Mucosa of descending colon (tissue), 3 donors: ENCODE measurements at regions not wholly inside any gene's neighbourhood (a gene's known extent, or its start where the extent isn't known, plus 50 kb on each side); places are given as distances from the start of the nearest gene placed in this dataset.

ENCODE experiments used
- ATAC-seq: fragments of 200-7000 bp; cut with Tn5 transposase; one replicate; pipeline ENCODE4 v1.9.1; 2020; ENCODE audit warnings: mild to moderate bottlenecking, moderate library complexity
- DNase-seq, 3 donors: peaks; one replicate each; pipeline ENCODE4 v3.0.0-alpha.2; 2020
- H3K36me3 ChIP-seq: fragments of 200-600 bp; one replicate; pipeline ENCODE4 v1.8.0; 2021; ENCODE audit warnings: low read depth, mild to moderate bottlenecking
- H3K4me1 ChIP-seq: fragments of 200-600 bp; one replicate; pipeline ENCODE4 v1.8.0; 2021; ENCODE audit warnings: low read depth, mild to moderate bottlenecking
- H3K4me3 ChIP-seq: fragments of 200-600 bp; one replicate; pipeline ENCODE4 v1.8.0; 2021; ENCODE audit warnings: mild to moderate bottlenecking
- H3K9me3 ChIP-seq: fragments of 200-600 bp; one replicate; pipeline ENCODE4 v1.8.0; 2021; ENCODE audit warnings: mild to moderate bottlenecking
- CTCF ChIP-seq: fragments of 200-600 bp; IDR thresholded peaks from one replicate; pipeline ENCODE4 v1.8.0; 2022; ENCODE audit warnings: antibody characterized with exemption, mild to moderate bottlenecking
- intact Hi-C, 2 donors: fragments of 100-400 bp; cut with DNase I in 1 of 2; cut with micrococcal nuclease in 1 of 2; formaldehyde crosslinking; loops; one replicate each; pipeline versions ENCODE4 v1.11.0 to v1.11.1; 2022; cut with DNase I, micrococcal nuclease
- donor health status: DM: no; HTN: no; CAD: no; lungs with moderate emphysema.
- donor health status: DM: no; HTN: no; CAD: no.
- donor health status: DM: no; HTN: yes; CAD: no.

DNA sequence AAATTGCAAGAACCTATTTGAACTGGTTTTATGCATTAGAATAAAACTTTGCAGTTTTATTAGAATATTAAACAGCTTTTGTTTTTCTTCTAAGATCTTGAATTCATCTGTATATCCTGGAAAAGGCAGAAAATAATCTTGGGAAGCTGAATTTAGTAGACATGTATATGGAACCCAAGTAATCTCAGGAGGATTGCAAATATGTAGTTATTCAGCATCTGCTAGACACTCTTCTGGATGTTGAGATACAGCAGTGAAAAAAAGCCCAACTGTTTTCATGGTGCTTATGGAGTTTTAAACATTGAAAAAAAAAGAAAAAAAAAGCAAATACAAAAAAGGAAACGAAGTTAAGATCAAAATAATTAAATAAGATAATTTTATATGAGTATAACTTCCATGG lies 922.2 kb upstream of the SEMA6A start:
- no peak overlapping the region for H3K4me3 ChIP-seq
- DNase-seq (no peak), ATAC-seq (no peak)
- no peaks in the 10 kb centered on the region for H3K36me3 ChIP-seq
- no peaks in the 10 kb centered on the region for H3K4me1 ChIP-seq
- TF ChIP-seq CTCF: no peak
- no peaks in the 10 kb centered on the region for H3K9me3 ChIP-seq
- intact Hi-C loops: no loop called here

GRCh38 chr5:117494188-117494587 lies 919.6 kb upstream of the SEMA6A start:
- Histone ChIP-seq H3K9me3 (no peaks in the 10 kb centered on the region), H3K4me1 (no peaks in the 10 kb centered on the region), H3K36me3 (no peaks in the 10 kb centered on the region), H3K4me3 (no peak overlapping the region)
- no peak for ATAC-seq
- DNase-seq: no peak
- TF ChIP-seq CTCF: no peak
- intact Hi-C loops: no loop called here

DNA sequence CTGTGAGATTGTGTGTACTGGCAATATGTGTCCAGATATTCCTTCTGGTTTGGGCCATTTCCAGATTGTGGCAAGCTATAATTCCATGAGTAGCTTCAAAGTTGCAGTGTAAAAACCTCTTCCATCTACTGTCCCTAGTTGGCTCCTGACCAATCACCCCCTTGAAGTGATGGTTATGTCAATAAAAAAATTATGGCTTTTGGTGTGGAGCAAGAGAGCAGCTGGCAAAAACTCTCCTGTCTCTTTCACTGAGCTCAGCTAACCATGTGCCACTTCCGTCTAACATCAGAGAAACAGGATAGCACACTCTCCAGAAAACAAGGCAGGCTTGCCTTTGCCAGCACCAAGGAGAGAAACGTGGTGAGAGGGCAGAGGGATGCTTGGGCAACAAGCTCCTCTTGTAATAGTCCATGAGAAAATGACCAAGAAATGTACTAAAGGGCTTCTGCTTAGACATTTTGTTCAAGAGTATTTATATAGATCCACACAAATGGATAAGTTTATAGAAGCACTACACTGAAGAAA lies 914.4 kb upstream of the SEMA6A start:
- DNase-seq (no peak), ATAC-seq (peak; percentile 21)
- TF ChIP-seq CTCF: no peak
- Histone ChIP-seq H3K4me1 (no peaks in the 10 kb centered on the region), H3K4me3 (no peak overlapping the region), H3K9me3 (no peaks in the 10 kb centered on the region), H3K36me3 (no peaks in the 10 kb centered on the region)
- intact Hi-C loops: no loop called here

DNA sequence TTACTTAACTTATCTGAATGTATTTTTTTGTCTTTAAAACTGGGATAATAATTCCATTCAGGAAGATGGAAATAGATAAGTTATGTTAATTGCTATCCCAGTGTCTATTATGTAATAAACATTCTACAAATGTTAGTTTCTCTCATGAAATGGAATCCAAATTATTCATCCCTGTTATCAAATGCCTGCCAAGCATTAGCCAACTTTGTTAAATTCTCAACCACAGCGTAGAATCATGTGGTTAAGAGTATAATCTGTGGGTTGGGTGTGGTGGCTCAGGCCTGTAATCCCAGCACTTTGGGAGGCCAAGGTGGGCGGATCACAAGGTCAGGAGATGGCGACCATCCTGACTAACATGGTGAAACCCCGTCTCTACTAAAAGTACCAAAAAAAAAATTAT lies 912.9 kb upstream of the SEMA6A start:
- Histone ChIP-seq H3K9me3 (no peaks in the 10 kb centered on the region), H3K36me3 (no peaks in the 10 kb centered on the region), H3K4me3 (no peak overlapping the region), H3K4me1 (no peaks in the 10 kb centered on the region)
- intact Hi-C loops: no loop called here
- no peak for TF ChIP-seq CTCF
- no peak for DNase-seq
- no peak for ATAC-seq

DNA sequence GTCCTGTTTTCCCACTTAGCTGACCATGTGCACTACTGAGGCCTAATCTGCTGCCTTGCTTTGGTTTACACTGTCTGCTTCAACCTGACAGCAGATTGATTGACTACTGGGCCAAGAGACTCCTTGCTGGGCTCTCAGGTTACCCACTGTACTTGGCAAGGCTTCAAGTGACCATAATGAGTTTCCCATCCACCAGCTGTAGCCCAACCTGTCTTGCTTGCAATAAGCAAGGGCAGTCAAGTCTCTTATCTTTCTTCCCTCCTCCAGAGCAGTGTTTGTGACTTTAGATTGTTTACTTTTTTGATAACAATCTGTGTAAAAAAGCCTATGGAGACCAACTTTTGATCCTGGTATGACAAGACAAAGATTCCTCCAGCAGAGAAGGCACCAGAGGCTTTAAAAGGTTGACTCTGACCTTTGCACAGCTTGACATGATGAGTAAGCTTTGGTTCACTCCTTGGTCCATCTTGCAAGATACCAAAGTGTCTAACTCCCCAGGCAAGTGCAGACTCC lies 912.3 kb upstream of the SEMA6A start:
- Histone ChIP-seq H3K9me3 (no peaks in the 10 kb centered on the region), H3K4me1 (no peaks in the 10 kb centered on the region), H3K4me3 (no peak overlapping the region), H3K36me3 (no peaks in the 10 kb centered on the region)
- intact Hi-C loops: no loop called here
- TF ChIP-seq CTCF: no peak
- DNase-seq (peak in 1 of 3 donors; percentile 50), ATAC-seq (peak; percentile 83)

DNA sequence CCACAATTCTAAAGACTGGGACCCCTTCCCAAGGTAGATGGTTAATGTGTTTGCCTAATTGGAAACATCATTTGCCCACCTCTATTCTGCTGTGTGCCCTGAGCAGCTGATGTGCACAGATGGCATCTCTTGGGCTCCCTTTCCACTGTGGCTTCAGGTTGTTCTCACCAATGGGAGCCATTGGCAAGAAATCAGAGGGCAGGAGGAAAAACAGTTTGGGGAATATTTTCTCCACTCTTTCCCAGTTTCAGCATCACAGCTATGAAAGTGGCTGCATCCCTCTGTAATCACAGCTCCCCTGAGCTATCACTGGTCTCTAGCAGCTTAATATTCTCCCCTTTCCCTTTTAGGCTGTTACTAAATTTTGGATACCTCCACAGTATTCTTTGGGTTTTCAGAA lies 911.6 kb upstream of the SEMA6A start:
- DNase-seq (no peak), ATAC-seq (no peak)
- no peaks in the 10 kb centered on the region for H3K36me3 ChIP-seq
- no peak overlapping the region for H3K4me3 ChIP-seq
- no peaks in the 10 kb centered on the region for H3K9me3 ChIP-seq
- H3K4me1 ChIP-seq: no peaks in the 10 kb centered on the region
- intact Hi-C loops: no loop called here
- TF ChIP-seq CTCF: no peak
